Activated gamma-delta T cell treated with anti-CD3 and anti-CD28 coated beads, Interleukin-2, amount 50 U/mL, for 16 hours (primary cell): ENCODE measurements at regions not wholly inside any gene's neighbourhood (a gene's known extent, or its start where the extent isn't known, plus 50 kb on each side); places are given as distances from the start of the nearest gene placed in this dataset.
"Not testable (repeated sequence)": the region's sequence is repeated elsewhere in the genome, so short reads cannot be mapped to it uniquely, and the experiment has no call there.

Source experiments
- DNase-seq: peaks from one replicate; pipeline ENCODE4 v3.0.0-alpha.2; 2020; ENCODE audit warnings: low read depth

DNA sequence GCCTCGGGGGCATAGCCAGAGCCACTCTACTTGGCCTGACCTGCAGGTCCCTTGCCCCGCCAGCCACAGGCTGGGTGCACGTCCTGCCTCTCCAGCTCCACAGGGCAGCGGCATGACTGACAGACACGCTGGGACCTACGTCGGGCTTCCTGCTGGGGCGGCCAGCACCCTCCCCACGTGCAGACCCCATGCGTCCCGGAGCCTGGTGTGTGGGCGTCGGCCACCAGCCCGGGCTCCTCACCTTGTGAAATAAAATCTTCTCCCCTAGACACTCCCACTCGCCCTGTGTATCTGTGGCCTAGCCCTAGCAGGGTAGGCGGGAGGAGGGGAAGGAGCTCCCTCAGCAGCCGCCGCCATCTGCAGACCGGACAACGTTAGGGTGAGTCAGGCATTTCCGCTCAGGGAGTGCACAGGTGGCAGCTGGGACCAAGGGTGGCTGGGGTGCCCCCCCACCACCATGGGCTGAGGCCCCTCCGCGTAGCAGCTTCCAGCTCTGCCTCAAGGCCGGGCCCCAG lies 119.5 kb downstream of the IGLL1 start:
- not testable (repeated sequence) for DNase-seq

GRCh38 chr22:23459645-23460516 lies 120.2 kb downstream of the IGLL1 start:
- not testable (repeated sequence) for DNase-seq

- no peak for DNase-seq
These were observed 121.2 kb downstream of the IGLL1 start for GRCh38 chr22:23458663-23459541.

DNA sequence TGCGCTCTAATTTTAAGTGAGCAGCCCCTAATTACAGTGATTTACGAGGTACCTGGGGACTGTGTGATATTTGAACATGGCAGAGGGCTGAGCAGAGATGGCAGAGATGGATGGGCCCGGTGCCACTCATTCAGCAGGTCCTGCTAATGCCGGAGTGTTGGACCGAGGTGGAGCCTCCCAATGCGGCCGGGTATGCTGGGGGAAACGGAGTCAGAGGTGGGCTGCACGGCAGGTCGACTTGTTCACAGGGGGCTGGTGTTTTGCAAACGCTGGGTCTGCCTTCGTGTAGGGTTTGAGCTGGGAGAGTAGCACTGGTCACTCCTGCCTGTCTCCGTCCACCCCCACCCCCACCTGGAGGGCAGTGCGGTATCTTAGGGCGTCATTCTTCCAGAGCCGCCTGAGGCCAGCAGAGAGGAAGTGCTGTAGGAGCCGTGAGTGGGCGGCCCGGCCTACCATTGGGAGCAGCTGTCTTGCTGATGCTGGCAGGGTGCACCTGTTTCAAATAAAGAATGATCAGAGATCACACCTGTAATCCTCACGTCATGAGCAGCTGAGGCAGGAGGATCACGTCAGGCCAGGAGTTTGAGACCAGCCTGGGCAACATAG lies 122.6 kb downstream of the IGLL1 start:
- no peak for DNase-seq

- not testable (repeated sequence) for DNase-seq
These were observed 123.3 kb downstream of the IGLL1 start for GRCh38 chr22:23456666-23457379.

DNA sequence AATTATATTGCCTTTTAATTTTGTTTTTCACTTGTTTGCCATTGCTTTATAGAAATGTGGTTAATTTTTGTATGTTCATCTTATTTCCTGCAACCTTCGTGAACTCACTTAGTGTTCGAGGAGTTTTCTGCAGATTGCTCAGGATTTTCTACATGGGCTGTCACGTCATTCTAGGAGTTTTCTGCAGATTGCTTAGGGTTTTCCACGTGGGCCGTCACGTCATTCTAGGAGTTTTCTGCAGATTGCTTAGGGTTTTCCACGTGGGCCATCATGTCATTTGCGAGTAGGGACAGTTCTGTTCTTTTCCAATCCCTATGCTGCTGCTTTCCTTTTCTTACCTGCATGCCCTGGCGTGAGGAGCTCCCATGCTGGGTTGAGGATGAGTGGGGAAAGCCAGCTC lies 125.7 kb downstream of the IGLL1 start:
- DNase-seq: not testable (repeated sequence)

DNA sequence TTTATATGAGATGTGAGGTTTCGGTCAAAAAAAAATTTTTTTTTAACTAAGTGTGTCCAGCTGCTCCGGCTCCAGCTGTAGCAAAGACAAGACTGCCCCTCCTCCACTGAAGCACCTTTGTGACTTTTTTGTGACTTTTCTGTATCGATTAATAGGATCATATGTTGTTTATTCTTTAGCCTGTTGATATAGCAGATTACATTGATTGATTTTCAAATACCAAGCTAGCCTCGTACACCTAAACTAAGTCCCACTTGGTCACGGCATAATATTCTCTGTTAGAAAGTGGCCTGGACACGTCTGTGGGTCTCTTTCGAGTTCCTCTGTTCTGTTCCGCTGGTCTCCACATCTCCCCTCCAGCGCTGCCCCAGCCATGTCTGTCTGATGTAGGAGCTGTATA lies 126.8 kb downstream of the IGLL1 start:
- DNase-seq: no peak

DNA sequence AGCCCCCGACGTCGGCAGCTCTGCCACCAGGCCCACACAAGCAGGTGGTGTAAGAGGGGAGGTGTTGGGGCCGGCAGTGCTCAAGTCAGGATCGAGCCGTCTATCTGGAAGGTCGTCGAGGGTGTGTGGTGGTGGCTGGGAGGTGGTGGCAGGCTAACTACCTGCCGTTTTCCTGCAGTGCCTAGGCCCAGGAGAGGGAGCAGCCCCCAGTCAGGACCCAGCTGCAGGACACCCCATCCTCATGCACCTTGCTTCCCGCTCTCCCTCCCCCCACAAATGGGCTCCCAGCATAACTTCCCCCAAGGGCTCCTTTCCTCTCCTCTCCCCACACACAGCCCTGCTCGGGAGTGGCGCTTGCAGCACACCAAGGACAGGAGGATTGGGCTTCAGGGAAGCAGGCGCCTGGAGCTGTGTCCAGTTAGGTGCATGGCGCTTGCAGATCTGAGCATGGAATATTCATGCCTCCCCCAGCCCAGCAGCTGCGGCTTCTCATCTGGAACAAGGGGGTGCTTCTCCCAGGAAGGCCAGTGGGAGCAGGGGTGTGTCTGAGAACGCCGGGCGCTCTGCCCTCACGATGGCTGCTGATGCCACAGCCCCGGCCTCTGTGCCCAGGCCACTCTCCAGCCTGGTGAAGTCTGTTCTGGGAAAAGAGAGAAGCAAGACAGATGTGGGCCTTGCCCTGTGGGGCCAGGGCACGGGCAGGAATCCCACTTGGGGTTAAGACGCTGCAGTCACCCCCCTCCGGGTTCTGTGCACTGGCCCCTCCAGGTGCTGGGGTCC lies 127.7 kb downstream of the IGLL1 start:
- no peak for DNase-seq

GRCh38 chr22:23451452-23452230 lies 128.4 kb downstream of the IGLL1 start:
- not testable (repeated sequence) for DNase-seq

GRCh38 chr22:23450821-23451220 lies 129.3 kb downstream of the IGLL1 start:
- not testable (repeated sequence) for DNase-seq

DNA sequence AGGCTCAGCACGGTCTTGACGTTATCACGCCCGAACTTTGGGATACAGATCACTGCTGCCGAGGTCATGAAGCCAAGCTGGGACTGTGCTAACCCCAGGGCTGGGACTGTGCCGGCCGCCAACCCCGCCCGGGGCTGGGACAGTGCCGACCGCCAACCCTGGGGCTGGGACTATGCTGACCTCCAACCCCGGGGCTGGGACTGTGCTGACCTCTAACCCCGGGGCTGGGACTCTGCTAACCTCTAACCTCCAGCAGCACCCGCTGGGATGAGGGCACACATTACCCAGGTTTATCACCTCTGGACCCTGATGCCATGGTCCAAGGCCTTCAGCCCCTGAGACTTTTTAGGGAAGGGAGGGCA lies 129.7 kb downstream of the IGLL1 start:
- no peak for DNase-seq

DNA sequence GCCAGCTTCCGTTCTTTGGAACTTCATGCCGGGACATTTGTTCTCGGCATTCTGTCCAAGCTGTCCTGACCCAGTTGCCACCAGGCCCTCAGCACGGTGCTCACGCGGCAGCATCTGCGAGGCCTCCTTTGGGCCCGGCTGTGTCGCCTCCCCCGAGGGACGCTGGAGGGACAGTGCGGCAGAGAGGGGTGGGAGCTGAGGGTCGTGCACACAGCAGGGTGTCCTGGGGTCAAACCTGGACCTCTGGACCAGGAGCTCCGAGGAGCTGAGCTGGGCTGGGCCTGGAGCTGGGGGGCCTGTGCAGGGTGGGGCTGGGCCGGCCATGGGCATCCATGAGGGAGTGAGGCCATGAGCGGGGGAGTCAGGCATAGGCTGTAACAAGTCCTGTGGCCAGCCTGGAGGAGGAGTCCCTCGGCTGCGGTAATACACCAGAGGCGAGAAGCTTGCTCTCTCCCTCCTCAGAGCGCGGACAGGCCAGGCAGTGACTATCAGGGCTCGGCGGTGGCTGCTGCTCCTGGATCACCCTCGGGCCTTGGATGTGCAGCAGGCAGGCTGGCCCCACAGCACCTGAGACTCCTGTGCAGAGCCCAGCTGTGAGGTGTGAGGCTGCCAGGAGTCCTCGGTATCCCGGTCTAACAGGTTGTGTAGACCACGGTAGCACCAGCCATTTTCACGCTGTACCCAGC lies 130.2 kb downstream of the IGLL1 start:
- DNase-seq: not testable (repeated sequence)

- DNase-seq: not testable (repeated sequence)
These were observed 131.4 kb downstream of the IGLL1 start for GRCh38 chr22:23448499-23449288.

GRCh38 chr22:23446796-23447350 lies 133.2 kb downstream of the IGLL1 start:
- no peak for DNase-seq

- DNase-seq: not testable (repeated sequence)
These were observed 133.9 kb downstream of the IGLL1 start for GRCh38 chr22:23446194-23446593.

DNA sequence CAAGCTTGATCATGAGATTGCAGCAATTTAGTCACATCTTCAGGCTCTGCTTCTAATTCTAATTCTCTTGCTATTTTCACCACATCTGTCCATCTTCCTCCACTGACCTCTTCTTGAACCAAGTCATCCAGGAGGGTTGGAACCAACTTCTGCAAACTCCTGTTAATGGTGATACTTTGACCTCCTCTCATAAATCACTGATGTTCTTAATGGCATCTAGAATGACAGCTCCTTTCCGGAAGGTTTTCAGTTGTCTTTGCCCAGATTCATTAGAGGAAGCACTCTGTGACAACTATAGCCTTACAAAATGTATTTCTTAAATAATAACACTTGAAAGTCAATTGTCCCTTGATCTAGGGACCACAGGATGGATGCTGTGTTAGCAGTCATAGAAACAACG lies 136.2 kb downstream of the IGLL1 start:
- DNase-seq: not testable (repeated sequence)

GRCh38 chr22:23439581-23439980 lies 140.5 kb downstream of the IGLL1 start:
- DNase-seq: not testable (repeated sequence)

- DNase-seq: no peak
These were observed 141.9 kb downstream of the IGLL1 start for GRCh38 chr22:23438216-23438615.
